NCI-H446 treated with DMSO at 0.1 percent for 48 hours (cell line): ENCODE measurements at regions not wholly inside any gene's neighbourhood (a gene's known extent, or its start where the extent isn't known, plus 50 kb on each side); places are given as distances from the start of the nearest gene placed in this dataset.

Source experiments
- DNase-seq: peaks from one replicate; lab custom pipeline; 2025; lab: John Stamatoyannopoulos, UW

GRCh38 chr16:7185165-7185564 is 147.5 kb upstream of the RBFOX1 start:
- no peak for DNase-seq

DNA sequence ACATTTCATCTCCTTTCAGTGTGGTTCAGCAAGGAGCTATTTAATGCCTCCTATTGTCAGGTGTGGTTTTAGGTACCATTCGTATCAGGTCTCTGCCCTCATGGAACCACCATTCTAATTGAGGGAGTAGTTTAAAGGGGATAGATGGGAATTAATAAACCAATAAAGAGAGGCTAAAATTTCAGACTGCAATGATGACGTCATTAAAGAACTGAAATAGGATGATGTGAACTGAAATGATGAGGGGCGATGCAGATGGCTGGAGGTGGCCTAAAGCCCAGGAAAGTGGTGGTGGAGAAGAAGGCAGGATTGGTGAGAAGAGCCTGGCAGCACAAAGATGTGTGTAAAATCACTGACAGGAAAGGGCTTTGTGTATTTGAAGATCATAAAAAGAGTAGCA is 148.9 kb upstream of the RBFOX1 start:
- DNase-seq: no peak

- no peak for DNase-seq
These were observed 150.0 kb upstream of the RBFOX1 start for GRCh38 chr16:7182510-7183109.

DNA sequence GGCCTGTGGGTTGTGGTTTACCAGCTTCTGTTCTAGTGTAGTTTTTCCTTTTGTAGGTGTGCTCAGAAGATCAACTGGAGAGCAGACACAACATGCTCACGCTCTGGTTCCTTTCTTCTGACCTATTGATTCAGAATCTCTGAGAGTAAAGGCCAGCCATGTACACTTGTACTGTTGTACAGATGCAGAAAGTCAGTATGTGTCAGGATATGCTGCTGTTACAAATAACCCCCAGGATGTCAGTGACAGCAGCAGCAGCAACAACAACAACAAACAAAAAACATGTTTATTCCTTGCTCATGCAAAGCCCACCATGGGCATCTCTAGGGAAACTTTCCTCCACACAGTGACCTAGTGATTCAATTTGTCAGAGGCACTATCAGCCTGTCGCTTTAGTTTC is 154.8 kb upstream of the RBFOX1 start:
- no peak for DNase-seq

DNA sequence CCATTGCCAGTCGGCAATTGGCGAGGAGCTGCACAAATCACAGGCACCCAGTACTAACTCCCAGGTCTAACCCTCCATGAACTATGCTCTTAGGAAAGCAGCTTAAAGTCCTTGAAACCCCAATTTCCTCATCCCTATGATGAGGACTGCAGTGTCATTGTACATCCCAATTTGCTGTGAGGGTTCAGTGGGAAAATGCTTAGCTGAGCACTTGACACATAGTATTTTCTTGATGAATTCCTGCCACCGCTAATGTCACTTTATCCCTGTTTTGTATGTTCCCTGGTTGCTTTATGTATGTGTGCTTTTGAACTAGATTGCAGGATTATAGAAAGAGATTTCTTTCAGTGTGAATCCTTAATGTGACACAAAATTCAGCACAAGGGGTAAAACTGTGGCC is 161.5 kb upstream of the RBFOX1 start:
- no peak for DNase-seq

DNA sequence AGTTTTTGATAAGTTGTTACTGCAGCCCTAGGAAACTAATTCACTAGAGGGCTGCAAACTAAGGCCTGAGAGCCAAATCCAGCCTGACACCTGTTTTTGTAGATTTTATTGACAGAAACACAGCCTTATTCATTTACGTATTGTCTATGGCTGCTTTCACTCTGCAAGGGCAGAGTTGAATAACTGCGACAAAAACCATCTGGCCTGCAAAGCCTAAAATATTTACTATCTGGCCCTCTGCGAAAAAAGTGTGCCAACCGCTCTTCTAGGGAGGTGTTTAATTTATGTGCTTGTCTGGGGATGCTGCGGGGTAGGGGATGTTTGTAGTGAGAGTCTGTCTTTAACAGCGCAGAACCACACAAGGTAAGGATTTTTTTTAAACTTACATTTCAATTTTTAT is 165.0 kb upstream of the RBFOX1 start:
- no peak for DNase-seq

- no peak for DNase-seq
These were observed 170.8 kb upstream of the RBFOX1 start for GRCh38 chr16:7161891-7162290.

- DNase-seq: no peak
These were observed 172.6 kb upstream of the RBFOX1 start for GRCh38 chr16:7160093-7160492.

DNA sequence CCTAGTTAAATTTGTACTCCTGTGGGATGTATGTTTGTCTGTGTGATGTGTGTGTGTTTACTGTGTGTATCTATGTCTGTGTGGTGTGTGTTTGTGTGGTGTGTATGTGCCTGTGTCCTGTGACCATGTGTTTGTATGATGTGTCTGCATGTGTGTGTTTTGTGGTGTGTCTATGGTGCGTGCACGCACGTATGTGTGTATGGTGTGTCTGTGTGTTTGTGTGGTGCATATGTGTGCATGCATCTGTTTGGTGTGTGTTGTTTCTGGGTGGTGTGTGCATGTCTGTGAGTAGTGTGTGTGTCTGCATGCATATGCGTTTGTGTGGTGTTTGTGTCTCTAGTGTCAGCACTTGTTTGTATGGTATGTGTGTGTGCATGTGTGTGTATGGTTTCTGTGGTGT is 174.2 kb upstream of the RBFOX1 start:
- DNase-seq: no peak

DNA sequence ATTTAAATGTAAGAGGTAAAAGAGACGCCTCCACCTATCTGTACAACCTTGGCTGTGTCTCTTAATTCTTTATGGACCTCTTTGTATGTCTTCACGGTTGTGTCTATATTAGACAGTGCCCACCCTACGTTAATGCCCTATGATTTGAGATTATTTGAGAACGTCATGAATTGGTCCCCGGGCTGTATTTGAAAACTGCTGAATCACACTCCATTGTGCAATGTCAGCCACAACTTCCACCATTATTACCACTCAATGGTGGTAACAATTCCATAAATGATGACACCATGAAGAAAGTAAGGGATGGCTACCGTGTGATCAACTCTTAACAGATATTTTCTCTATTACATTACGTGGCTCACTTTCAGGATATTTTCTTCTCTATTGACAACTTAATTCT is 182.4 kb upstream of the RBFOX1 start:
- DNase-seq: no peak

DNA sequence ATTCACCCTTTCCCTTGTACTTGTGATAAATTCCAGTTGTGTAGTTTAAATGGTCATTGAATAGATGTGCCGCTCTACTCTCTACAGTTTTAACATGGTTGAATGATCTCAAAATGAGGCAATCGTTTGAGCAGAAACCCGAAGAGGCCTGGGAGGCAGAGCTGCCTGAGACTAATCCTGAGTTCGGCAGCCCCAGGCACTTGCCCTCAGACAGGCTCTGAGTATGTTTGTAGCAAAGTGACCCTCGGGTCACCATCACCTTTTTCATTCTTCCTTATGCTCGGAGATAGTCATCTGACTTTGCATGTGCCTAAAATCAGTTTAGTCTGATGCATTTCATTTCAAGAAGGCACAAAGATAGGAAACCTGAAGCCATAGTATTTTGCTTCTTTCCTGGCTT is 184.0 kb upstream of the RBFOX1 start:
- DNase-seq: no peak

- DNase-seq: no peak
These were observed 191.7 kb upstream of the RBFOX1 start for GRCh38 chr16:7140899-7141298.

- DNase-seq: no peak
These were observed 194.9 kb upstream of the RBFOX1 start for GRCh38 chr16:7137560-7138330.

- no peak for DNase-seq
These were observed 200.2 kb upstream of the RBFOX1 start for GRCh38 chr16:7132465-7132864.

- DNase-seq: no peak
These were observed 207.9 kb upstream of the RBFOX1 start for GRCh38 chr16:7124701-7125100.

GRCh38 chr16:7124242-7124641 is 208.4 kb upstream of the RBFOX1 start:
- no peak for DNase-seq

DNA sequence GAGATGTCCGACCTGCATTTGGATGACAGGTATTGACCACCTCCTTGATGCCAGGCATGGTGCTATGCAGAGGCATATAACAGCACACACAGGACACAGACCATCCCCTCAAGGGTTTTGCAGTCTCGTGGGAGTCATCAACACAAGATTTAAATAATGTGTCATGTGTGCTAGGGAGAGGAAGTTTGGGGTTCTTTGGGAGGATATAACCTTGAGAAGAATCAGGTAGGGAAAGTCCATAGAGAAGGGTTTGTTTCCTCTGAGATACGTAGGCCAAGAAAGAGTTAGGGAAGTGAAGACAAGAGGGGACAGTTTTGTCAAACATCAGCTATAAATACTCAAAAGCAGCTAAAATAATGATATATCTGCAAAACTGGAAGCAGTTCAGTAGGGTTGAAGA is 215.9 kb upstream of the RBFOX1 start:
- no peak for DNase-seq

DNA sequence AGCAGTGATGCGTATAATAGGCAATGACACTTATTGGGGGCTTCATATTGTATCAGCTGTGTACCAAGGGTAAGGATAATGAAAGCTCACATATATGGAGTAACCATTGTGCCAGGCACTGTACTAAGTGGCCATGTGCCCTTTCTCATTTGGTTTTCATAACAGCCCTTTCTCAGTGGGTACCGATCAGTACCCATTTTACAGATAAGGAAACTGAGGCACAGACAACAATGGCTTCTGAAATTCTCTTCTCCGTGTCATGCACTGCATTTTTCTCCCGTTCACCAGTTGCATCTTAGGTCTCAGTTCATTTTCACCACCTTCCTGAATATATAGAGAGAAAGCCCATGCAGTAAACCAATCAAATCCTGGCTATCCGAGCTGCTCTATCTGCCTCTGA is 216.7 kb upstream of the RBFOX1 start:
- no peak for DNase-seq

DNA sequence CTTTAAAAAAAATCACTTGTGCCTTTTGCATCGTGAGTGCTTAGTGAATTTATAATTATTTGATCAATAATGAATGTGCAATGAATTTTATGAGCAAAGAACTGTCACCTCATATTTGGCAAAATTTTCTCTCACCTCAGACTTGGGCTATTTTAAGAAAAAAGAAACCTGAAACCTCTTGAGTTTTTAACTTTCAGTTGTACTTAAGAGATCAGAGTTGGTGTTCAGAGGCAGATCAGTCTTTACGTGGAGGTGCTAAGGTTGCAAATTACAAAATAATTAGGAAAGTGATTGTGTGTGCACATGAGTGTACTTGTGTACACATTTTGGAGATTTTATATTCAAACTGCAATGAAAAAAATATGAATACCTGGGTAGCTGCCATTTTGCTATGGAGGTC is 218.7 kb upstream of the RBFOX1 start:
- no peak for DNase-seq

DNA sequence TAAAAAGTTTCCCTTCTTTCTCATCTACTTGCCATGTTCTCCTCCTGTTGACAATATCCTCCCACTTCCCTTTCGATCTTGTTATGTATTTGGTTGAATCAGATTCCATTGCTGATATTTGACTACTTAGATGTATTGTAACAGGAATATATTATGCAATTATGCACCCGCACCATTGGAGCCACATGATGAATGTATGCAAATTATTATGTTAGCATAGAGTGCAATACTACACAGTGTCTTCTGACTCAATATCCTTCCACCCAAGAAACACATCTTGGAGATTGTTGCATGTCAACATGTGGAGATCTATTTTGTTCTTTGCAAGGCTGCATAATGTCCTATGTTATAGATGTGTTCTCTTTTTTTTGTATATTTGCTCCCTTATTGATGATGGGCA is 219.2 kb upstream of the RBFOX1 start:
- no peak for DNase-seq

- DNase-seq: no peak
These were observed 221.4 kb upstream of the RBFOX1 start for GRCh38 chr16:7111265-7111664.

DNA sequence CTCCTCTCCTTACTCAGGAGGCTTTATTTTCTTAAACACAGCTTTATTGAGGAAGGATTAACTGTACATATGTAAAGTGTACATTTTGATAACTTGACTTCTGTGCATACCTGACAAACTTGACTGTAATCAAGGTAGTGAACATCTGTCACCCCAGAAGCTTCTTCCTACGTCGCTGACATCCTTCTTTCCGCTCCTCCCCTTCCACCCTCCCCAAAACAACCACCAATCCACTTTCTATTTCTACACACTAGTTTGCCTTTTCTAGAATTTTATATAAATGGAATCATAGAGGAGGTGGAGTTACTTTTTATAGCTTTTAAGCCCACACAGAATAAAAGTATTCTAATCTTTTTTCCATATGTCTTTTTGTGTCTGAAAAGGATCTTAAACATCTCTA is 225.2 kb upstream of the RBFOX1 start:
- no peak for DNase-seq

DNA sequence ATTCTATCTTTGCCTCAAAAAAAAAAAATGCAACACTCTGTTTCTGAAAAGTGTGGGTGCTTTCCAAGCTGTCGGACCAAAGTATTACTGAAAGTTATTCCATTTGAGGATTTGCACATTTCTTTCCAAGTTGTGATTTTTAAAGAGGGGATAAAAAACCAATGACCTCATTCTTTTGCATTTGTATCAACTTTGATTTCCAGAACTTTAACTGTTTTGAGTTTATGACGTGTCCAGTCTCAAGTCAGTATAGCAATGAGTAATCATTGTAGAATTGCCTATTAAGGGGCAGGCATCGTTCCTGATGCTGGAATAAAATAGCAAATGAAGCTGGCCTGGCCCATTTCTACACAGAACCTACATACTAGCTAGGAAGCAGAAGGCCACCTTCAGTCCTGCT is 229.6 kb upstream of the RBFOX1 start:
- no peak for DNase-seq

DNA sequence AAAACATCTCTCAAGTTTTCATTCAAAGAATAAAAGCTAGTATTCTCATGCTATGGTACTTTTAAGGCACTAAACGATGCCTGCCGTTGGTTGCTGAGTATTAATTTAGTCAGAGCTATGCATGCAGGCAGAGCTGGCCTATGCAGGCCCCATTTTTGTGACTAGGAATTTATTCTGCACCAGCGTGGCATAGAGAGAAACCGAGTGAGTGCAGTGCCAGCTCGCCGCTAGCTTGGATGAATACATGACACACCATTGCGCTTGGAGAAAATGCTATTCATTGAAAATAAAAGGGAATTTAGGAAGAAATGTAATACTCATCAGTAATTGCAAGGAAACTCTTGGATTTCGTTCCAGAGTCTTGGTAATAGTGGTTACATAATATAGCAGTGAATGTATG is 231.6 kb upstream of the RBFOX1 start:
- DNase-seq: no peak
